ENCODE measurements at regions not wholly inside any gene's neighbourhood (a gene's known extent, or its start where the extent isn't known, plus 50 kb on each side); places are given as distances from the start of the nearest gene placed in this dataset.

GRCh38 chr9:80191108-80191507 is 619.3 kb downstream of the TLE4 start:
- Histone ChIP-seq H3K27ac (ENCODE audit: extremely low read depth, low read depth, low read length) (no peak overlapping the region), H3K4me1 (replicated peaks in 1 of 2; ENCODE audit: control insufficient read depth in 2 of 2, insufficient read depth in 2 of 2, low read length in 2 of 2) (no peaks in the 10 kb centered on the region), H3K4me2 (ENCODE audit: insufficient read depth, low read length) (no peak overlapping the region), H3K9ac (ENCODE audit: insufficient read depth in 1 of 2, low read depth in 2 of 2, low read length in 2 of 2) (no peak overlapping the region), H3K4me3 (no peak overlapping the region), H3K36me3 (ENCODE audit: control insufficient read depth, insufficient read depth, low read length) (no peaks in the 10 kb centered on the region), H2AFZ (ENCODE audit: low read depth, low read length) (no peak overlapping the region), H3K27me3 (ENCODE audit: control insufficient read depth in 2 of 2, insufficient read depth in 2 of 2, low read length in 2 of 2) (no peaks in the 10 kb centered on the region), H3K79me2 (ENCODE audit: control insufficient read depth, insufficient read depth, low read length) (no peaks in the 10 kb centered on the region), H4K20me1 (replicated peaks; ENCODE audit: control insufficient read depth, insufficient read depth, low read length) (no peaks in the 10 kb centered on the region), H3K9me1 (ENCODE audit: control insufficient read depth, insufficient read depth, low read length) (no peaks in the 10 kb centered on the region), H3K9me3 (replicated peaks; ENCODE audit: control insufficient read depth, insufficient read depth, low read depth, low read length) (no peaks in the 10 kb centered on the region)
- CTCF ChIA-PET (ENCODE audit: low intra/inter-chr PET ratio) = no interaction called here
- POLR2A ChIA-PET = no interaction called here
- intact Hi-C loops (cut with micrococcal nuclease) (no loop called here), in situ Hi-C loops (cut with MboI) (no loop called here)
- TF ChIP-seq SAP30 (IDR thresholded peaks at IDR 0.05; ENCODE audit: borderline replicate concordance, insufficient read depth, low read depth, low read length, poor library complexity, severe bottlenecking) = no peak
- TF ChIP-seq MAZ (CRISPR knock-in tag; conservative IDR thresholded peaks at IDR 0.05 in 1 of 2, IDR thresholded peaks at IDR 0.05 in 1 of 2) = no peak
- no peak for TF ChIP-seq TRIM28 (IDR thresholded peaks at IDR 0.05)
- no peak for TF ChIP-seq HDAC8 (tag; IDR thresholded peaks at IDR 0.05)
- no peak for TF ChIP-seq MAX (CRISPR knock-in tag; IDR thresholded peaks at IDR 0.05)
- TF ChIP-seq TARDBP (IDR thresholded peaks at IDR 0.05) = no peak
- no peak for TF ChIP-seq RNF2 (IDR thresholded peaks at IDR 0.05)
- TF ChIP-seq ZNF75A (CRISPR knock-in tag; IDR thresholded peaks at IDR 0.05) = no peak
- no peak for TF ChIP-seq GABPB1 (CRISPR knock-in tag; IDR thresholded peaks at IDR 0.05)
- no peak for TF ChIP-seq SUPT5H (IDR thresholded peaks at IDR 0.05)
- DNase-seq (ENCODE audit: extremely low read depth in 1 of 4, low spot score in 3 of 4) (no peak), ATAC-seq (no peak), FAIRE-seq (no peak)
- no TSS peak for BruUV-seq (replicated peaks)
